Keratinocyte (primary cell): ENCODE measurements at regions not wholly inside any gene's neighbourhood (a gene's known extent, or its start where the extent isn't known, plus 50 kb on each side); places are given as distances from the start of the nearest gene placed in this dataset.

ENCODE experiments used
- CTCF ChIP-seq, 3 experiments: IDR thresholded peaks in 1 of 3; conservative IDR thresholded peaks in 1 of 3; optimal IDR thresholded peaks in 1 of 3; 2 replicates in 2 of 3; 3 replicates in 1 of 3; pipeline versions ENCODE3 to v1.5.1; 2011; ENCODE audit warnings: low read length in 3 of 3, mild to moderate bottlenecking in 3 of 3, moderate library complexity in 2 of 3, control low read depth in 1 of 3, inconsistent platforms in 1 of 3; ENCODE audit not compliant: insufficient read depth in 2 of 3; ENCODE audit errors: extremely low read depth in 1 of 3
- EZH2 ChIP-seq: IDR thresholded peaks from one replicate; pipeline ENCODE4 v1.6.1; 2012; ENCODE audit warnings: inconsistent platforms, mild to moderate bottlenecking, low read length, moderate library complexity

GRCh38 chr17:72191356-72191755 lies 70.5 kb downstream of the SOX9 start:
- TF ChIP-seq CTCF (optimal IDR thresholded peaks at IDR 0.05 in 1 of 3, IDR thresholded peaks at IDR 0.05 in 1 of 3, conservative IDR thresholded peaks at IDR 0.05 in 1 of 3; ENCODE audit: extremely low read depth in 1 of 3, insufficient read depth in 2 of 3, low read length in 3 of 3) (no peak), EZH2 (no peak)
